CD4-positive, alpha-beta T cell (primary cell): ENCODE measurements at regions not wholly inside any gene's neighbourhood (a gene's known extent, or its start where the extent isn't known, plus 50 kb on each side); places are given as distances from the start of the nearest gene placed in this dataset.

ENCODE experiments used
- ATAC-seq: fragments of 200-7000 bp; cut with Tn5 transposase; one replicate; pipeline ENCODE4 v1.10.0; 2022; ENCODE audit warnings: mild to moderate bottlenecking; ENCODE audit not compliant: poor library complexity
- CTCF ChIA-PET: fragments of 350-600 bp; sonication (Branson Sonifier 250); formaldehyde crosslinking; loops from one replicate; lab custom pipeline; 2021; ENCODE audit warnings: antibody characterized with exemption, inconsistent platforms; lab: Charles Lee
- POLR2A ChIA-PET: fragments of 350-600 bp; sonication (Branson Sonifier 250); formaldehyde crosslinking; loops from one replicate; lab custom pipeline; 2021; ENCODE audit warnings: antibody characterized with exemption, inconsistent platforms; lab: Charles Lee
- DNase-seq, 14 experiments: peaks; one replicate each; pipeline ENCODE4 v3.0.0-alpha.2; 2013 to 2020; ENCODE audit warnings: mixed read lengths in 2 of 14
- H3K27ac ChIP-seq, 2 donors: one replicate each; pipeline versions ENCODE4 v1.5.1 to v1.7.0; 2013; ENCODE audit warnings: low read length in 2 of 2, low read depth in 1 of 2, mild to moderate bottlenecking in 1 of 2
- H3K27me3 ChIP-seq, 2 experiments: 1 replicate in 1 of 2; 2 replicates in 1 of 2; pipeline versions ENCODE4 v1.6.1 to v1.7.0; 2013; ENCODE audit warnings: low read length in 2 of 2, control low read depth in 1 of 2, mild to moderate bottlenecking in 1 of 2, moderate library complexity in 1 of 2; ENCODE audit not compliant: insufficient read depth in 2 of 2, control insufficient read depth in 1 of 2
- H3K36me3 ChIP-seq: one replicate; pipeline ENCODE4 v1.6.1; 2013; ENCODE audit warnings: low read length, control low read depth; ENCODE audit not compliant: insufficient read depth
- H3K4me1 ChIP-seq: one replicate; pipeline ENCODE4 v1.6.1; 2013; ENCODE audit warnings: low read length, control low read depth; ENCODE audit not compliant: insufficient read depth
- H3K4me3 ChIP-seq: one replicate; pipeline ENCODE4 v1.5.1; 2013; ENCODE audit warnings: mild to moderate bottlenecking, low read length, moderate library complexity
- H3K9me3 ChIP-seq, 2 experiments: 1 replicate in 1 of 2; 2 replicates in 1 of 2; pipeline versions ENCODE4 v1.6.1 to v1.7.0; 2013; ENCODE audit warnings: low read length in 2 of 2, mild to moderate bottlenecking in 2 of 2, control low read depth in 1 of 2, moderate library complexity in 1 of 2; ENCODE audit not compliant: control insufficient read depth in 1 of 2, insufficient read depth in 1 of 2
- H3K27ac Mint-ChIP-seq: one replicate; pipeline ENCODE4 v1.8.0; 2020; ENCODE audit warnings: mixed read lengths
- H3K27me3 Mint-ChIP-seq: one replicate; pipeline ENCODE4 v1.8.0; 2021; ENCODE audit warnings: mixed read lengths
- H3K36me3 Mint-ChIP-seq: one replicate; pipeline ENCODE4 v1.8.0; 2021; ENCODE audit warnings: low read depth, mixed read lengths
- H3K4me1 Mint-ChIP-seq: one replicate; pipeline ENCODE4 v1.8.0; 2021; ENCODE audit warnings: low read depth, mixed read lengths
- H3K4me3 Mint-ChIP-seq: one replicate; pipeline ENCODE4 v1.8.0; 2020; ENCODE audit warnings: mild to moderate bottlenecking, mixed read lengths
- H3K9me3 Mint-ChIP-seq: one replicate; pipeline ENCODE4 v1.8.0; 2020; ENCODE audit warnings: mixed read lengths
- CTCF ChIP-seq: fragments of 200-600 bp; IDR thresholded peaks from one replicate; pipeline ENCODE4 v1.8.0; 2022; ENCODE audit warnings: antibody characterized with exemption, mild to moderate bottlenecking
- intact Hi-C, 2 experiments: fragments of 100-400 bp; cut with DNase I in 1 of 2; cut with micrococcal nuclease in 1 of 2; formaldehyde crosslinking; loops; one replicate each; pipeline versions ENCODE4 v1.15.1 to v1.9.0; 2023 to 2025; cut with DNase I, micrococcal nuclease

GRCh38 chr7:105002-105401, 87.4 kb upstream of the FAM20C start:
- Histone ChIP-seq H3K4me1 (peaks cover 12% of the 10 kb centered on the region), H3K36me3 (no peaks in the 10 kb centered on the region), H3K27ac (no peak overlapping the region), H3K27me3 (peaks cover 0 to 5% of the 10 kb centered on the region in 2 experiments), H3K4me3 (no peak overlapping the region), H3K9me3 (peaks cover 0 to 29% of the 10 kb centered on the region in 2 experiments)
- H3K27me3 Mint-ChIP-seq, result peaks cover 27% of the 10 kb centered on the region
- H3K4me1 Mint-ChIP-seq, result peaks cover 11% of the 10 kb centered on the region
- DNase-seq (no peak), ATAC-seq (no peak)
- intact Hi-C loops, result no loop called here
- CTCF ChIA-PET, result no interaction called here
- TF ChIP-seq CTCF, result no peak
- H3K9me3 Mint-ChIP-seq, result peaks cover 2% of the 10 kb centered on the region
- no peaks in the 10 kb centered on the region for H3K36me3 Mint-ChIP-seq
- no peak overlapping the region for H3K4me3 Mint-ChIP-seq
- no peak overlapping the region for H3K27ac Mint-ChIP-seq
- POLR2A ChIA-PET, result no interaction called here

GRCh38 chr7:106356-106755, 86.0 kb upstream of the FAM20C start:
- POLR2A ChIA-PET, result no interaction called here
- Mint-ChIP-seq H3K36me3 (no peaks in the 10 kb centered on the region), H3K27me3 (peaks cover 36% of the 10 kb centered on the region), H3K4me3 (no peak overlapping the region), H3K27ac (no peak overlapping the region), H3K9me3 (peaks cover 4% of the 10 kb centered on the region), H3K4me1 (peaks cover 11% of the 10 kb centered on the region)
- no peaks in the 10 kb centered on the region for H3K36me3 ChIP-seq
- intact Hi-C loops, result no loop called here
- no peak overlapping the region for H3K27ac ChIP-seq
- CTCF ChIA-PET, result no interaction called here
- H3K27me3 ChIP-seq, result peaks cover 0 to 7% of the 10 kb centered on the region in 2 experiments
- DNase-seq (no peak), ATAC-seq (no peak)
- TF ChIP-seq CTCF, result no peak
- no peak overlapping the region for H3K4me3 ChIP-seq
- H3K4me1 ChIP-seq, result peaks cover 12% of the 10 kb centered on the region
- H3K9me3 ChIP-seq, result peaks cover 4 to 33% of the 10 kb centered on the region in 2 experiments

- Mint-ChIP-seq H3K9me3 (peaks cover 8% of the 10 kb centered on the region), H3K27me3 (peaks cover 45% of the 10 kb centered on the region), H3K27ac (no peak overlapping the region), H3K36me3 (no peaks in the 10 kb centered on the region), H3K4me3 (no peak overlapping the region), H3K4me1 (peaks cover 11% of the 10 kb centered on the region)
- Histone ChIP-seq H3K9me3 (peaks cover 10 to 24% of the 10 kb centered on the region in 2 experiments), H3K4me1 (peaks cover 5% of the 10 kb centered on the region), H3K27ac (no peak overlapping the region), H3K36me3 (no peaks in the 10 kb centered on the region), H3K4me3 (no peak overlapping the region), H3K27me3 (peaks cover 0 to 7% of the 10 kb centered on the region in 2 experiments)
- ChIA-PET CTCF (no interaction called here), POLR2A (no interaction called here)
- no peak for TF ChIP-seq CTCF
- no peak for ATAC-seq
- no peak for DNase-seq
- intact Hi-C loops, result no loop called here
Observed at GRCh38 chr7:107233-107632, 85.1 kb upstream of the FAM20C start.
